Upper lobe of right lung (tissue), 1 donor: ENCODE measurements at regions not wholly inside any gene's neighbourhood (a gene's known extent, or its start where the extent isn't known, plus 50 kb on each side); places are given as distances from the start of the nearest gene placed in this dataset.

ENCODE experiments used
- ATAC-seq: fragments of 200-7000 bp; cut with Tn5 transposase; one replicate; pipeline ENCODE4 v1.9.1; 2020; ENCODE audit warnings: mild to moderate bottlenecking, moderate library complexity
- DNase-seq: peaks from one replicate; pipeline ENCODE4 v3.0.0-alpha.2; 2020
- H3K27ac ChIP-seq: fragments of 200-600 bp; one replicate; pipeline ENCODE4 v1.8.0; 2022
- H3K27me3 ChIP-seq: fragments of 200-600 bp; one replicate; pipeline ENCODE4 v1.8.0; 2022; ENCODE audit warnings: mild to moderate bottlenecking
- H3K36me3 ChIP-seq: fragments of 200-600 bp; one replicate; pipeline ENCODE4 v1.8.0; 2022
- H3K4me1 ChIP-seq: fragments of 200-600 bp; one replicate; pipeline ENCODE4 v1.8.0; 2022
- H3K4me3 ChIP-seq: fragments of 200-600 bp; one replicate; pipeline ENCODE4 v1.8.0; 2022; ENCODE audit warnings: mild to moderate bottlenecking
- H3K9me3 ChIP-seq: fragments of 200-600 bp; one replicate; pipeline ENCODE4 v1.8.0; 2022
- intact Hi-C: fragments of 100-400 bp; cut with DNase I; formaldehyde crosslinking; loops from one replicate; pipeline ENCODE4 v1.11.0; 2022
- TF ChIP-seq, protein P1 (sequence below): fragments of 200-600 bp; IDR thresholded peaks from one replicate; pipeline ENCODE4 v1.8.0; 2022; ENCODE audit warnings: antibody characterized with exemption
- donor health status: DM: no; HTN: yes; CAD: no; lungs with severe emphysema.

DNA sequence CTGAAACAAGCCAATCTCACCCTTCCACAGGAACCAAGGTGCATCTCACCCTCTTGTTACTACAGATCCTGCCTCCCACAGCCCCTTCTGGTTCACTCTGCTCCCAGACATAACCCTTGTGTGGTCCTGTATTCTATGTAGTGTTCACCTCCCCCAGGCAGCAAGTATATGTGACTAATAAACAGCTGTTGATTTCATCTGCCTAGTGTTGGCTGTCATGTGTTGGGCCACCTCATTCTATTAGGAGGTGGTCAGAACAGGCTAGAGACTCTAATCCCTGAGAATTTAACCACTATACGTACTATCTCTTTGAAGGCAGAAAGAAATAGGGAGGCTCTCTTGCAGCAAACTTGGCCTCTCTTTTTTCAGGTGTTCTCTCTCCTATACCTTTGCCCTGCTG is 134.3 kb upstream of the RPL34 start:
- intact Hi-C loops = no loop called here
- no peak overlapping the region for H3K27ac ChIP-seq
- H3K36me3 ChIP-seq = no peaks in the 10 kb centered on the region
- no peaks in the 10 kb centered on the region for H3K4me1 ChIP-seq
- DNase-seq (no peak), ATAC-seq (no peak)
- TF ChIP-seq, protein P1, sequence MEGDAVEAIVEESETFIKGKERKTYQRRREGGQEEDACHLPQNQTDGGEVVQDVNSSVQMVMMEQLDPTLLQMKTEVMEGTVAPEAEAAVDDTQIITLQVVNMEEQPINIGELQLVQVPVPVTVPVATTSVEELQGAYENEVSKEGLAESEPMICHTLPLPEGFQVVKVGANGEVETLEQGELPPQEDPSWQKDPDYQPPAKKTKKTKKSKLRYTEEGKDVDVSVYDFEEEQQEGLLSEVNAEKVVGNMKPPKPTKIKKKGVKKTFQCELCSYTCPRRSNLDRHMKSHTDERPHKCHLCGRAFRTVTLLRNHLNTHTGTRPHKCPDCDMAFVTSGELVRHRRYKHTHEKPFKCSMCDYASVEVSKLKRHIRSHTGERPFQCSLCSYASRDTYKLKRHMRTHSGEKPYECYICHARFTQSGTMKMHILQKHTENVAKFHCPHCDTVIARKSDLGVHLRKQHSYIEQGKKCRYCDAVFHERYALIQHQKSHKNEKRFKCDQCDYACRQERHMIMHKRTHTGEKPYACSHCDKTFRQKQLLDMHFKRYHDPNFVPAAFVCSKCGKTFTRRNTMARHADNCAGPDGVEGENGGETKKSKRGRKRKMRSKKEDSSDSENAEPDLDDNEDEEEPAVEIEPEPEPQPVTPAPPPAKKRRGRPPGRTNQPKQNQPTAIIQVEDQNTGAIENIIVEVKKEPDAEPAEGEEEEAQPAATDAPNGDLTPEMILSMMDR = no peak
- no peak overlapping the region for H3K4me3 ChIP-seq
- H3K9me3 ChIP-seq = no peaks in the 10 kb centered on the region
- no peaks in the 10 kb centered on the region for H3K27me3 ChIP-seq

DNA sequence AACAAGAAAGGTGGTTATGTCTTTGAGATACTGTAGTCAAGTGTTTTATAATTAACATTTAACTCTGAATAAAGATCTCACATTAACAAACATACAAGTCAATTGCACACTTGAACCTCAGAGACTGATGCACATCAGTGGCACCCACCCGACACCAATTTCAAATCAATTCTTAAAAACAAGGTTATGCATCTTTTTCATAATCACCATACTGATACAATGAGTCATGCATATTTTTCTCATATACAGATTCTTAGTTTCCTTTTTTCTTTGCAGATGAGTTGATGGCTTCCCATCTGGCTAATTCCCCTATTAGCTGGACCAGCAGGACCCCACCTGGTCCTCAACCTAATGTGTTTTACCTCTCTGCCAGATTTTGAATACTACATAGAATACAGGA is 136.2 kb upstream of the RPL34 start:
- TF ChIP-seq, protein P1 = no peak
- Histone ChIP-seq H3K4me1 (no peaks in the 10 kb centered on the region), H3K27ac (no peak overlapping the region), H3K27me3 (no peaks in the 10 kb centered on the region), H3K4me3 (no peak overlapping the region), H3K9me3 (no peaks in the 10 kb centered on the region), H3K36me3 (no peaks in the 10 kb centered on the region)
- intact Hi-C loops = no loop called here
- no peak for ATAC-seq
- no peak for DNase-seq

DNA sequence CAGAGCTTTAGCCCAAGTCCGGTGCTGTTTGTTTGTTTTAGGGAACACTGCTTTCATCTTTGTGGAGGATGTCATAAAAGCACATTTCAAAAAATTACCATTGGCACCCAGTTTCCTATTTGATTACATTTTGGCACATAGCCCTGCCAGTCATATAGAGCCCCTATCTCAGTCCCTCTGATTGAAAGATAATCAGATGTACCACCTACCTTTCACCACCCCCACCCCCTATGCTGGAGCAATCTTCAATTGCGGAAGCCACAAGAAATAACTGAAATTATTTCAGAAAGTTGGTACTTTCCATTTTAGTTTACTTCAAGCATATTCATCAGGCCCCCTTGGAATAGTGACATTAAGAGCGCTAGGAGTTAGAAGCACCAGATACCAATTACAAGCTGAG is 136.7 kb upstream of the RPL34 start:
- Histone ChIP-seq H3K27me3 (no peaks in the 10 kb centered on the region), H3K4me1 (no peaks in the 10 kb centered on the region), H3K27ac (no peak overlapping the region), H3K9me3 (no peaks in the 10 kb centered on the region), H3K4me3 (no peak overlapping the region), H3K36me3 (no peaks in the 10 kb centered on the region)
- DNase-seq (no peak), ATAC-seq (no peak)
- TF ChIP-seq, protein P1 = no peak
- intact Hi-C loops = no loop called here

DNA sequence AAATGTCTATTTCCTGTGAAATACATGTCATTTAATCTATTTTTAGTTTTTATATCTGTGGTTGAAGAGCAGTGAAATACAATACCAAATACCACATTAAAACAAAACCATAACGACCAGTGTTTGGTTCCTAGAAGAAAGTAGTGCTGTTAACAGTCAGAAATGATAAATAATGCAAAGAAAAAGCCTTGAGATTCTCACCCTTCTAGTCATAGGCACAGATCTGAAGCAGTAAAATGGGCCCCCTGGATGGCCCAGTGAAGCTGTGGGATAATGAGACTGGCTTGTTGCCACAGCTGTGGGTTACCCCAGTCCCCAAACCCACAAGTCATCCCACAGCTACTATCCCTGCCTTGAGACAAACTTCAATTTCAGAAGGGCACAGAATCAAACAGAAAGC is 137.3 kb upstream of the RPL34 start:
- no peaks in the 10 kb centered on the region for H3K36me3 ChIP-seq
- no peak for ATAC-seq
- intact Hi-C loops = no loop called here
- no peak overlapping the region for H3K4me3 ChIP-seq
- H3K27ac ChIP-seq = no peak overlapping the region
- no peaks in the 10 kb centered on the region for H3K27me3 ChIP-seq
- H3K9me3 ChIP-seq = no peaks in the 10 kb centered on the region
- no peak for DNase-seq
- H3K4me1 ChIP-seq = no peaks in the 10 kb centered on the region
- TF ChIP-seq, protein P1 = no peak

DNA sequence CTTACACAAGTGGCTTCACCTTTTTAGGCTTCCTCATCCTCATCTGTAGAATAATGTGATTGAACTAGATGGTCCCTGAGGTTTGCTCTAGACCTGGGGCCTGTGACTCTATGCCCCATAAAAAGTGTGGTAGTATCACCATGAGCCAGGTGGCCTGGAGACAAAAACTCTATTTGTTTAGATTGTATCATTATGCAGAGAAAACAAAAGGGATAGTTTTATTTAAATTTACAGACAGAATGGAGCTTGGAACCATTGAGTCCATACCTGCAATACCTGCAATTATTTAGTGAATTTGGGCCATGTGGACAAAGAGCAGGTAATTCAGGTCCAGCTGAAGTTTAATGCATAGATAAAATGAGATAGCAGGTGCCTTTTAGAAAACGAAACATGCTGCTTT is 139.5 kb upstream of the RPL34 start:
- H3K4me3 ChIP-seq = no peak overlapping the region
- DNase-seq (no peak), ATAC-seq (no peak)
- H3K27ac ChIP-seq = no peak overlapping the region
- no peaks in the 10 kb centered on the region for H3K4me1 ChIP-seq
- intact Hi-C loops = no loop called here
- no peaks in the 10 kb centered on the region for H3K9me3 ChIP-seq
- TF ChIP-seq, protein P1 = no peak
- H3K36me3 ChIP-seq = no peaks in the 10 kb centered on the region
- H3K27me3 ChIP-seq = no peaks in the 10 kb centered on the region

DNA sequence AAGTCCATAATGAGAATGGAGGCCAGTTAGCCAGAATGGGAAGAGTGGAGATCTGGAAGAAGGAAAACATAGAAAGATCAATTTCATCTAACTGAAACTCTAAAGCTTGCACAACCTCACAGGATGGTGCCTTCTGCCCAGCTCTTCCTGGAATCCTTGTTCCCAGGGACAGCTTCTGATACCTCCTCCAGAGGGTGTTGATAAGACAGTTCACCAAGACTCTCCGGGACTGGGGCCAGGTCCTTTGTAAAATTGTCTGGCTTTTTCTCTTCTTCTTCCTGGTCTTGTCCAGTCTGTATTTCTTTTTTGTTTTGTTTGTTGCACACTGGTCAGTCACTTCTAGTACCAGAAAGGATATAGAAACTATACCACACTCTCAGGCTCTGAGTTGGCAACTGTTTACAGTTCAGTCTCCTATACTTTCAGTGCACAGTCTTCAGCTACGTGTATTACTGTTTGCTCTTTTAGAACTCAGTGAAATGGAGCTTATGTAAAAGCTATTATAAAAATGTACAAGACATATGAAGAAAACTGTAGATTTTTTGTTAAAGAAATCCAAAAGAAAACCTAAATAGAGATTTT is 142.8 kb upstream of the RPL34 start:
- DNase-seq = no peak
- intact Hi-C loops = no loop called here
- no peak for ATAC-seq
- no peak overlapping the region for H3K27ac ChIP-seq
- no peaks in the 10 kb centered on the region for H3K4me1 ChIP-seq
- H3K4me3 ChIP-seq = no peak overlapping the region
- no peaks in the 10 kb centered on the region for H3K27me3 ChIP-seq
- H3K36me3 ChIP-seq = no peaks in the 10 kb centered on the region
- TF ChIP-seq, protein P1 = no peak
- H3K9me3 ChIP-seq = no peaks in the 10 kb centered on the region
